GM23248 (cell line): ENCODE measurements at regions not wholly inside any gene's neighbourhood (a gene's known extent, or its start where the extent isn't known, plus 50 kb on each side); places are given as distances from the start of the nearest gene placed in this dataset.

Source experiments
- EZH2 ChIP-seq: fragments of 200-600 bp; sonication (generic); IDR thresholded peaks from 2 replicates; pipeline ENCODE4 v1.6.1; 2018; ENCODE audit warnings: antibody characterized with exemption, mild to moderate bottlenecking; ENCODE audit not compliant: insufficient read depth, poor library complexity, severe bottlenecking
- EZH2phosphoT487 ChIP-seq: fragments of 200-600 bp; sonication (generic); IDR thresholded peaks from 2 replicates; pipeline ENCODE4 v1.6.1; 2018; ENCODE audit warnings: antibody characterized with exemption, moderate library complexity, mild to moderate bottlenecking, low read depth; ENCODE audit not compliant: insufficient read depth

- no peak for TF ChIP-seq EZH2phosphoT487
- no peak for TF ChIP-seq EZH2
These were observed 145.5 kb upstream of the IRF2BP2 start for GRCh38 chr1:234755449-234755863.
